Caco-2 (cell line): ENCODE measurements at regions not wholly inside any gene's neighbourhood (a gene's known extent, or its start where the extent isn't known, plus 50 kb on each side); places are given as distances from the start of the nearest gene placed in this dataset.
"Not testable (repeated sequence)": the region's sequence is repeated elsewhere in the genome, so short reads cannot be mapped to it uniquely, and the experiment has no call there.

Experiments used
- BruUV-seq: library from RNA; stranded (reverse); fragments of 400-500 nt; replicated peaks from 2 replicates; lab custom pipeline; 2021; lab: Mats Ljungman, UMichigan
- CTCF ChIA-PET: fragments of 300-600 bp; sonication (Branson Sonifier 250); formaldehyde crosslinking; loops from one replicate; lab custom pipeline; 2022; ENCODE audit warnings: antibody characterized with exemption; lab: Charles Lee
- POLR2A ChIA-PET: fragments of 300-600 bp; sonication (Branson Sonifier 250); formaldehyde crosslinking; loops from one replicate; lab custom pipeline; 2022; ENCODE audit warnings: antibody characterized with exemption; lab: Charles Lee
- DNase-seq, 2 experiments: peaks; one replicate each; pipeline versions ENCODE4 v3.0.0 to v3.0.0-alpha.2; 2020 to 2022
- H3K27me3 ChIP-seq: replicated peaks from 2 replicates; pipeline ENCODE4 v1.6.0; 2011; ENCODE audit warnings: low read length; ENCODE audit not compliant: control insufficient read depth, insufficient read depth
- H3K36me3 ChIP-seq: 2 replicates; pipeline ENCODE4 v1.5.1; 2011; ENCODE audit warnings: low read length; ENCODE audit not compliant: control insufficient read depth, insufficient read depth
- H3K4me1 ChIP-seq: fragments of 250-450 bp; sonication (Bioruptor Pico); 2 replicates; pipeline ENCODE4 v1.5.1; 2020; ENCODE audit warnings: mild to moderate bottlenecking
- H3K4me3 ChIP-seq: 2 replicates; pipeline ENCODE4 v1.5.1; 2011; ENCODE audit warnings: low read depth, mild to moderate bottlenecking, control low read depth, low read length
- H3K9me3 ChIP-seq: fragments of 250-450 bp; sonication (Bioruptor Pico); 2 replicates; pipeline ENCODE4 v1.5.1; 2020; ENCODE audit warnings: mild to moderate bottlenecking, moderate library complexity
- H3K27ac Mint-ChIP-seq: one replicate; pipeline ENCODE4 v1.8.0; 2022; ENCODE audit warnings: mixed read lengths; ENCODE audit not compliant: unreplicated experiment
- H3K27me3 Mint-ChIP-seq: one replicate; pipeline ENCODE4 v1.8.0; 2022; ENCODE audit warnings: mixed read lengths; ENCODE audit not compliant: insufficient read depth, unreplicated experiment
- H3K36me3 Mint-ChIP-seq: one replicate; pipeline ENCODE4 v1.8.0; 2022; ENCODE audit warnings: mild to moderate bottlenecking, mixed read lengths; ENCODE audit not compliant: insufficient read depth, unreplicated experiment
- H3K4me1 Mint-ChIP-seq: one replicate; pipeline ENCODE4 v1.8.0; 2022; ENCODE audit warnings: low read depth, mixed read lengths; ENCODE audit not compliant: unreplicated experiment
- H3K4me3 Mint-ChIP-seq: one replicate; pipeline ENCODE4 v1.8.0; 2022; ENCODE audit warnings: mild to moderate bottlenecking, moderate library complexity, mixed read lengths; ENCODE audit not compliant: unreplicated experiment
- H3K9me3 Mint-ChIP-seq: one replicate; pipeline ENCODE4 v1.8.0; 2022; ENCODE audit warnings: mixed read lengths; ENCODE audit not compliant: unreplicated experiment
- CTCF ChIP-seq, 2 experiments: fragments of 200-600 bp in 1 of 2; IDR thresholded peaks; 1 replicate in 1 of 2; 2 replicates in 1 of 2; pipeline versions ENCODE4 v1.5.1 to v1.8.0; 2011 to 2022; ENCODE audit warnings: antibody characterized with exemption in 1 of 2, control low read depth in 1 of 2, inconsistent platforms in 1 of 2, low read depth in 1 of 2, low read length in 1 of 2, mild to moderate bottlenecking in 1 of 2, moderate library complexity in 1 of 2; ENCODE audit not compliant: insufficient read depth in 1 of 2, severe bottlenecking in 1 of 2, unreplicated experiment in 1 of 2
- intact Hi-C: fragments of 100-400 bp; cut with micrococcal nuclease; formaldehyde crosslinking; loops from one replicate; pipeline ENCODE4 v1.10.0; 2022; ENCODE audit not compliant: unreplicated experiment

- Histone ChIP-seq H3K9me3 (no peaks in the 10 kb centered on the region; the same call in 1 of the 2 replicates), H3K4me3 (no peak overlapping the region), H3K4me1 (no peaks in the 10 kb centered on the region), H3K36me3 (no peaks in the 10 kb centered on the region), H3K27me3 (no peaks in the 10 kb centered on the region)
- intact Hi-C loops, result no loop called here
- TF ChIP-seq CTCF (IDR thresholded peaks at IDR 0.05; ENCODE audit: insufficient read depth in 1 of 2, low read depth in 1 of 2, low read length in 1 of 2, severe bottlenecking in 1 of 2, unreplicated experiment in 1 of 2), result no peak
- ChIA-PET CTCF (no interaction called here), POLR2A (no interaction called here)
- Mint-ChIP-seq H3K4me1 (no peaks in the 10 kb centered on the region), H3K27ac (no peak overlapping the region), H3K36me3 (no peaks in the 10 kb centered on the region), H3K27me3 (no peaks in the 10 kb centered on the region), H3K4me3 (no peak overlapping the region), H3K9me3 (peaks cover 3% of the 10 kb centered on the region)
- DNase-seq, result no peak
- BruUV-seq, result no TSS peak
These were observed 259.6 kb upstream of the RPS23 start for GRCh38 chr5:82537687-82538306.

- no TSS peak for BruUV-seq
- H3K4me3 Mint-ChIP-seq, result no peak overlapping the region
- H3K27me3 Mint-ChIP-seq, result no peaks in the 10 kb centered on the region
- peaks cover 4% of the 10 kb centered on the region; the same call in 1 of the 2 replicates for H3K9me3 ChIP-seq
- intact Hi-C loops, result no loop called here
- H3K36me3 Mint-ChIP-seq, result no peaks in the 10 kb centered on the region
- no peak for TF ChIP-seq CTCF (IDR thresholded peaks at IDR 0.05; ENCODE audit: insufficient read depth in 1 of 2, low read depth in 1 of 2, low read length in 1 of 2, severe bottlenecking in 1 of 2, unreplicated experiment in 1 of 2)
- peaks cover 30% of the 10 kb centered on the region for H3K9me3 Mint-ChIP-seq
- no peak for DNase-seq
- H3K27ac Mint-ChIP-seq, result no peak overlapping the region
- ChIA-PET POLR2A (no interaction called here), CTCF (no interaction called here)
- no peaks in the 10 kb centered on the region for H3K4me1 ChIP-seq
- no peak overlapping the region for H3K4me3 ChIP-seq
- H3K27me3 ChIP-seq, result no peaks in the 10 kb centered on the region
- no peaks in the 10 kb centered on the region for H3K36me3 ChIP-seq
- no peaks in the 10 kb centered on the region for H3K4me1 Mint-ChIP-seq
These were observed 256.8 kb upstream of the RPS23 start for GRCh38 chr5:82534986-82535385.

GRCh38 chr5:82532075-82532474, 253.9 kb upstream of the RPS23 start:
- H3K36me3 Mint-ChIP-seq, POLR2A ChIA-PET, H3K9me3 ChIP-seq, intact Hi-C loops, H3K4me1 Mint-ChIP-seq, DNase-seq, H3K4me3 ChIP-seq, H3K27me3 ChIP-seq, BruUV-seq, H3K4me1 ChIP-seq, H3K27ac Mint-ChIP-seq, H3K4me3 Mint-ChIP-seq, CTCF ChIA-PET, H3K36me3 ChIP-seq, H3K27me3 Mint-ChIP-seq: not testable (repeated sequence)
- H3K9me3 Mint-ChIP-seq, result peaks cover 39% of the 10 kb centered on the region
